ENCODE measurements at regions not wholly inside any gene's neighbourhood (a gene's known extent, or its start where the extent isn't known, plus 50 kb on each side); places are given as distances from the start of the nearest gene placed in this dataset.

- no peak for TF ChIP-seq CTCF (IDR thresholded peaks at IDR 0.05; ENCODE audit: insufficient read depth, low read length, poor library complexity, severe bottlenecking)
- no peak for TF ChIP-seq EZH2phosphoT487 (conservative IDR thresholded peaks at IDR 0.05; ENCODE audit: low read length)
Observed at GRCh38 chr2:57880446-57880845, 166.2 kb upstream of the VRK2 start.

All from SU-DHL-6 (cell line).